CD4-positive, alpha-beta T cell treated with Interleukin-17A for 4 hours (primary cell): ENCODE measurements at regions not wholly inside any gene's neighbourhood (a gene's known extent, or its start where the extent isn't known, plus 50 kb on each side); places are given as distances from the start of the nearest gene placed in this dataset.
A peak's percentile ranks its signal among the peaks of the same experiment; 100 is the strongest.

Experiments used
- DNase-seq: peaks from one replicate; pipeline ENCODE4 v3.0.0-alpha.2; 2020; ENCODE audit warnings: mixed read lengths

GRCh38 chr10:47053081-47053798, 142.0 kb downstream of the PTPN20 start:
- DNase-seq = no peak

DNA sequence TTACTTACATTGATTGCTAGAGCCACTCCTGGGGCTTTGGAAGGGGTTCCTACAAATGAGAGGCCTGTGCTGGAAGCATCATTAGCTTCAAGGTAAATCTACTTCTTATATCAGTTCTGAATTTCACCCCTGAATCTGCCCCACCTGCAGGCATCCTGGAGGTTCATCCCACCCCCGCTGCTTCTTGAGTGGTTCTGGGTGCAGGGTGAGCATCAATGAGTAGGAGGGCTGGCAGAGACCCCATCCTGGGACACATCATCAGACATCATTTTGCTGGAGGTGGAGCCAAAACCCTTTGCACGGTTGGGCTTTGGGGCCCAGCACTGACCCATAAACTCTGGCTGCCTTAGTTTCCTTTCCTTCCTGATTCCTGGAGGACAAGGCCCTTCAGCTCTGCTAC, 143.7 kb downstream of the PTPN20 start:
- no peak for DNase-seq

- DNase-seq = no peak
Observed at GRCh38 chr10:47055386-47056246, 144.4 kb downstream of the PTPN20 start.

DNA sequence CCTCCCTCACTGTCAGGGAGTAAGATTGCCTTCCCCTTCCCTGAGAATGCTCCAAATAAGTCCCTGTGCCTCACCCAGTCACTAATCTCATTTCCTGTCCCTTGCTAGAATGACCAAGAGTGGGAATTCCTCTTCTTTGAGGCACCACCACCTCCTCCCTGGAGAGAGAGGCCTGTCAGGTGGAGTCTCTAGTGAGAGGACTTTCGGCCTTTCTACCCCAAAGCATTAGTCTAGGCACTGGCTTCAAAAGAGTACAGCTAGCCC, 145.0 kb downstream of the PTPN20 start:
- no peak for DNase-seq

DNA sequence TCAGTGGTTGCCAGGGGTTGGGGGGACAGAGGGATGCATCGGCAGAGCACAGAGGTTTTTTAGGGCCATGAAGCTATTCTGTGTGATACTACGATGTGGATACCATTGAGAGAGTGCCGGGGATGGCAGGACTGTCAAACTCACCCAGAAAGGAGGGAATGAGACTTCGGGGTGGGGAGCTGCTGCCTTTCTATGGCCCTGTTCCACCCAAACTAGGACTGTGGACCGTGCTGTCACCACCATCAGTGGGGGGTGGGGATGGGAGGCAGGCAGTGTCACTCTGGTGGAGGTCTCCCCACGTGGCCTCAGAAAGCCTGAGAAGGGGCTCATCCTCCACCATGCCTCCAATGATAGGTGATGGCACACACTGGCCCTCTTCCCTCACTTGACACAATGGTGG, 146.2 kb downstream of the PTPN20 start:
- DNase-seq = no peak

- DNase-seq = no peak
Observed at GRCh38 chr10:47058032-47058702, 146.9 kb downstream of the PTPN20 start.

- DNase-seq = no peak
Observed at GRCh38 chr10:47058961-47059391, 147.7 kb downstream of the PTPN20 start.

DNA sequence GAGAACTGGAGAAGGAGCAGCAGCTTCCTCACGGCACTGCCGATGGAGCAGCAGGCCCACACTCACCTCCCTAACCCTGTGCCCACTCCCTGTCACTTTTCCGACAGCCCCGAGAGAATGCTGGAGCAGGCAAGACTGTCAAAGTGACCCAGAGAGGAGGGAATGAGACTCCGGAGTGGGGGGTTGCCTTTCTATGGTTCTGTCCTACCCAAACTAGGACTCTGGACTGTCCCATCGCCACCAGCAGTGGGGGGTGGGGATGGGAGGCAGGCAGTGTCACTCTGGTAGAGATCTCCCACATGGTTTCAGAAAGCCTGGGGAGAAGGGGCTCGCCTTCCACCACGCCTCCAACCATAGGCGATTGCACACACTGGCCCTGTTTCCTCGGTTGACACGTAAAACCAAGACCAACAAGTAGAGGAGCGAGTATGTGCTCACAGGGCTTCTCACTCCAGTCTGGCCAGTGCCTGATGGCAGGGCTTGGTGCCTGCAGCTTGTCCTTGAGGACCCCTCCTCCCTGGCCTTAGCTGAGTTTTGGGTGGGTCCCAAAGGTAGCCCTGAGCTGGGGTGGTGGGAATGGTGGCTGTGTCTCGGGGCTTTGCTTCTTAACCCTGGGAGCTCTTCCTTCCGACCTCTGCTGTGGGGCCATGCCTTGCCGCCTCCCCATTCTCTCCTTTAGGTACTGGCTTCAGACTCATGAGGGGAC, 148.5 kb downstream of the PTPN20 start:
- DNase-seq = no peak

DNA sequence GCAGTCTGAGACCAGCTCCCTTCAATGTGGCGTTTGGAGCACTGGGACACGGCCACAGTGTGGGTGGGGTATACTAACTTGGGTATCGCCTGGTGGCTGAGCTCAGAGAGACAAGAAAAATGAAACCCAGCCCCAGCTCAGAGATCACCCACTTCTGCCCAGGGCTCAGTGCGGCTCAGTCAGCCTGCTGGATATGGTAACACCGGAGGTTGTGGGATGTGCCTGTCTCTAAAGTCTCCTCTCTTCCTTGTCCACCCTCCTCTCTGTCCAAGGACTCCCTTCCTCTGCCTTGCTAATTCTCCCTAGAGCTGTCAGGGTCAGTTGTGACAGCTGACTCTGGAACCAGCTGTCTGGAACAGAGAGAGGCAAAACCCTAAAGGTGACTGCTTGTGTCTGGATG, 149.1 kb downstream of the PTPN20 start:
- DNase-seq = no peak

DNA sequence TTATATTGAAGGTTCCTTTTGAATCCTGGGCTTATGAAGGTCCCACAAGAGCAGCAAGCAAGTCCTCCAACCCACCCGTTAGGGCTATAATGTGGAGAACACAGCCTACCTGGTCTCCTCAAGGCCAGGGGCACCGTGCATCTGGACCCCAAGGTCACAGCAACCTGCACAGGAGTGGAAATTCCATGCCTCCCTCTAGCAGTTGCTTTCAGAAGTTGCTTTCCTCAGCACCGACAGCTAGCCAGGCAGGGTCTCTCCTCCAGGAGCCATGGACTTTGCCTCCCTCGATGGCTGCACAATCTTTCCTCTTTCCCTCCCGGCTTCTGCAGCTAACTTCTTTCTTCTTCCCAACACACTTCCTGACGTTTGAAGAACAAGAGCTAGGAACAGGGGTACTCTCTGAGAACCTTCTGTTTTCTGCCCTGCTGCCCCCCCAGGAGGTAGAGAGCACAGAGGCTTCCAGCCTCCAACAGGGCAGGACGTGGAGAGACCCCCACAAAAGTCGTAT, 149.8 kb downstream of the PTPN20 start:
- DNase-seq = no peak

- no peak for DNase-seq
Observed at GRCh38 chr10:47061776-47062175, 150.5 kb downstream of the PTPN20 start.

DNA sequence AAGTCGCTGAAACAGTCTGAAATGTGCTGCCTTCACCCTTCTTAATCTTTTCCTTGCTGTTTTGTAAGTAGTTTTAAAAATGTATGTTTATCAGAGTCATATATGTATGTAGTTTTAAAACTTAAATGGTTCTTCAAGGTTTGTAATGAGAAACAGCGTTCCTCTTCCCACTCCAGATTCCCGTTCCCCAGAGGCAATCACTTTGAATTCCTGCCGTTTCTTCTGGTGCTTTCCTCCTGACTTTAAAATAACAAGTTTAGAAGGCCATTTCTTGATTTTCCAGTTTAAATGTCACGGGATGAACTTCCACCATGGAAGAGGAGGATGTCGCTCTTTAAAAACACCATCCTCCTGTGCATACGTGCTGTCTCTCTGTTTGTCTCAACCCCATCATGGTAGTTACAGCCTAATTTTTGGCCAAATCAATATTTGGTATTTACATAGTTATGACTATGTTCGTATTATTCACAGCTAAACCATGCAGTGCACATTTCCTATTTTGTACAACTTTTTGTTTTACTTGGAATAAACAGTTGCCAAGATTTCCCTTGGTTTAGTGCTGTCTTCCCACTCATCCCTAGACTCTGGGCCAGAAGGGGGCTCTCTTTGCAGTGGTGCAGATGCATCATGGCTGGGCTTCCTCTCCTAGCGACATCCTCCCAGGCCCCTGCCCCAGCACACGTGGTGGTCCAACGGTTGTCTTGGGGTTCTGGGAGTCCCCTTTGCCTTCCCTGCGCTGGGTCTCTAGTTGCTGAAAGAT, 151.4 kb downstream of the PTPN20 start:
- DNase-seq = peak; percentile 32

DNA sequence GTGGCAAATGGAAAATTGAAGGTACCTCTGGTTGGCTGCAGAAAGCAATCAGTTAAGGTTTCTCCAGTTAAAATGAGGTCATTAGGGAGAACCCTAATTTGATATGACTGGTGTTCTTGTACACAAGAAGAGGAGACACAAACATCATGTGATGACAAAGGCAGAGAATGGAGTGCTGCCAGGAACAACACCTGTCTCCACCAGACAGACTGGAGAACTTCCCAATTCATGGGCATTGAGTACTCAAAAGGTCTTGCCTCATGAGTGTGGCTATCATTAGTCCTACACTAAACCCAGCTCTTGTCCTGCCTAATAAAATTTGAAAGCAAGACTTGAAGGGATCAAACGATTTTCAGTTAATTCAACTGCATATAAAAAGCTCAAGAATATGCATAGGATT, 152.6 kb downstream of the PTPN20 start:
- DNase-seq = no peak

DNA sequence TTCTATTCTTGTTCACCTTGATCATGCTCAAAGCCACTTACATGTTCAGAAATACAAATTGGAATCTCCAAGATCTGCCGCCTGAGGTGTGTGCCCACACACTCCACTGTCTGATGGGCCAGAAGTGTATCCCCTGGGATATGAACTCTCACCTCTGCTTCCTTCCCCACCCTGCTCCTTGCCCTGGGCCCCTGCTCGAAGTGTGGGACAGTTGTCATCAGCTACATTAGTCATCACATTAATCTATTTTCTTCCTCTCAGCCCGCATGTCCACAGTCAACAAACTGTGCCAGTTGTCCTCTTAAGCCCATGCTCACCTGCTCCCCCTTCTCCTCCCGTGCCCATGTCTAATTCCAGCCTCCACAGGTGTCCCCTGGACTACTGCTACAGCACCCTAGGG, 154.7 kb downstream of the PTPN20 start:
- no peak for DNase-seq

DNA sequence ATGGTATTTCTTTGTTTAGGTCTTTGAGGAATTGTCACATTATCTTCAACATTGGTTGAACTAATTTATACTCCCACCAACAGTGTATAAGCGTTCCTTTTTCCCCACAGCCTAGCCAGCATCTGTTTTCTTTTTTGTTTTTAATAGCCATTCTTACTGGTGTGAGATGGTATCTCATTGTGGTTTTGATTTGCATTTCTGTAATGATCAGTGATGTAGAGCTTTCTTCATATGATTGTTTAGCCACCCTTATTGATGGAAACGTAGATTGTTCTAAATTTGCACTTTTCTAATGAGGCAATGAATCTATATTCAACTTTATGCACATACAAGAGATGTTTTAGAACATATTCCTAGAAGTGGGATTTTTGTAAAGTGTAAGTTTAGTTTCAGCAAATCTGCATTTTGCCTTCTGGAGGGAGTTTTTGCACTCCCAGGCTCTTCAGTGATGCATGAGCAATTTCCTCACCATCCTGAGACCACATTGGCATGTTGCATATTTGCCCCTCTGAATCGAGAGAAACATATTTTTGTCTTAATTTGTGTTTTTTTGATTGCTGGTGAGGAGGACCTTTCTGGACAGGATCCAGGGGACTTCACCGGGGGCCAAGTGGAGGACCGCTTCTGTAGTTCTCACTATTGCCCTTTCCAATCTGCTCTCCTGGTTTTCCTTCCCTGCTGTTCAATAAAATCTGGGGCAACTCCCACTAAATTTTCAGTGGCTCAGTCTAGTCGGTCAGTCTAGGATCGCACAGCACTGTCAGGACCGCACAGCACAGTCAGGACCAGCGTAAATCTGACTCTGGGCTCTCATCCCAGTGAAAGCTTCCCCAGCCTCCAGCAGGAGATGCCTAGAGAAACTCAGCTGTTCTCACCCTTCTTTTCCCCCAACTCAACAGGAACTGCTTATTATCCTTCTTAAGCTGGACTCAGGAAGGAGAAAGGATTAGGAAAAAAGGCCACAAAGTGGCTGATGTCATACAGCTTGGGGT, 157.0 kb downstream of the PTPN20 start:
- no peak for DNase-seq

DNA sequence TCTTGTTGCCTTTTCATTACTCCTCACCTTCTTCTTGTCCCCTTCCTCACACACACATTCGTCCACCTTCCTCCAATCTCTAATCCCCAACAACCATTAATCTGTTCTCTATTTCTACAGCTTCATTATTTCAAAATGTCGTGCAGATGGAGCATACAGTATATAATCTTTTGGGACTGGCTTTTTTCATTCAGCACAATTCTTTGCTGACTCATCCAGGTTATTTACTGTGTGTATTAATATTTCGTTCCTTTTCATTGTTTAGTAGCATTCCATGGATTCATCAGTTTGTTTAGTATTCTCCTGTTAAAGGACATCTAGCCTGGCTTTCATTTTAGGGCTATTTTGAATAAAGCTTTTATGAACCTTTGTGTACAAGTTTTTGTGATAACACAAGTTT, 159.3 kb downstream of the PTPN20 start:
- DNase-seq = no peak

DNA sequence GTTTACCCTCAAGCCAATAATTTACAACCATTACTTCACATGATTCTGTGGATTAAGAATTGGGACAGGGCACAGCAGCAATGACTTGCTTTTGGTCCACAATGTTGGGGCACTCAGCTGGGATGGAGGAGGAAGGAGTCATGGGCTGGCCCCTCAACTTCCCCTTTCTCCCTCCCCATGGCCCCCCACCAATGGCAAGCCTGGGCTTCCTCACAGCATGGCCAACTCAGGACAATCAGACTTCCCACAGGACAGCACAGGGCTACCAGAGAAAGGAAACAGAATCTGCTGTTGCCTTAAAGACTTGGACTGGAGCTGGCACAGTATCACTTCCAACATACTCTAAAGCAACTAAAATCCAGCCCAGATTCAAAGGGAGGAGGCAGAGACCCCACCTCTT, 160.7 kb downstream of the PTPN20 start:
- no peak for DNase-seq

- no peak for DNase-seq
Observed at GRCh38 chr10:47073967-47074366, 162.7 kb downstream of the PTPN20 start.

DNA sequence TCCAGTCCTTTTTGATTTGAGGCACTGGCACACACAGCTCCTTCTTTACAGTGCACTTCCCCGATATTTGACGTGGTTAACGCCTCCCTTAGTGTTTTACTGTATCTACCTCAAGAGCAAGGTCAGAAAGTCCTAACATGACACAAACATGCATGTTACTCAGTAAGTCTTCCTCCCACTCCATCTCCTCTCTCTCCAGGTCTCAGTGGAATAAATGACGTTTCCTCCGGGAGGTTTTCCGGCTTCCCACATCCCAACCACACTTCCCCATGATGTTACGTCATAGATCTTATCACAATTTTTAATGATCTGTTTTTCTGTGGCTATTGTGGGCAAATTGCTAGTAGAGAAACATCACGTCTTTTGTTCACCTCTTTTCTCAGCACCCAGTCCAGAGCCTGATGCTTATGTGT, 165.7 kb downstream of the PTPN20 start:
- no peak for DNase-seq

DNA sequence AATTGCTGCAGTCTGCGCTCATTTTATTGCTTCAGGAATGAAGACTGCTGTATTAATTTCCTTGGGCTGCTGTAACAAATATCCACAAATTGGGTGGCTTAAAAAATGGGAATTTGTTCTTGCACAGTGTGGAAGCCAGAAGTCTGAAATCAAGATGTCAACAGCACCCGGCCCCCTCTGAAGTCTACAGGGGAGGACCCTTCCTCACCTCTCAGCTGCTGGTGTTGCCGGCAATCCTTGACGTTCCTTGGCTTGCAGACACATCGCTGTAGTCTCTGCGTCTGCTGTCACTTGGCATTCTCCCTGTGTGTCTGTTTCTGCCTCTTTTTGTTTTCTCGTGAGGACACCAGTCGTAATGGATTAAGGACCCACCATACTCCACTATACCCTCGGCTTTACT, 166.2 kb downstream of the PTPN20 start:
- DNase-seq = no peak

GRCh38 chr10:47077941-47078340, 166.7 kb downstream of the PTPN20 start:
- DNase-seq = no peak
